Activated CD8-positive, alpha-beta memory T cell treated with anti-CD3 and anti-CD28 coated beads for 1 hour (primary cell): ENCODE measurements at regions not wholly inside any gene's neighbourhood (a gene's known extent, or its start where the extent isn't known, plus 50 kb on each side); places are given as distances from the start of the nearest gene placed in this dataset.
"Not testable (repeated sequence)": the region's sequence is repeated elsewhere in the genome, so short reads cannot be mapped to it uniquely, and the experiment has no call there.

Source experiments
- DNase-seq, 2 donors: peaks; one replicate each; pipeline ENCODE4 v3.0.0-alpha.2; 2020; ENCODE audit warnings: low read depth in 1 of 2; ENCODE audit errors: extremely low read depth in 1 of 2

- no peak for DNase-seq
Measured at GRCh38 chr7:68043546-68043945, 1046.9 kb downstream of the TYW1 start.

GRCh38 chr7:68050627-68051026 lies 1054.0 kb downstream of the TYW1 start:
- DNase-seq: no peak

- no peak for DNase-seq
Measured at GRCh38 chr7:68058014-68058413, 1061.4 kb downstream of the TYW1 start.

- no peak for DNase-seq
Measured at GRCh38 chr7:68063171-68063570, 1066.5 kb downstream of the TYW1 start.

GRCh38 chr7:68065581-68065980 lies 1068.9 kb downstream of the TYW1 start:
- DNase-seq: no peak

GRCh38 chr7:68067845-68068244 lies 1071.2 kb downstream of the TYW1 start:
- DNase-seq: no peak

GRCh38 chr7:68070992-68071391 lies 1074.4 kb downstream of the TYW1 start:
- no peak for DNase-seq

GRCh38 chr7:68073701-68074100 lies 1077.1 kb downstream of the TYW1 start:
- DNase-seq: no peak

- no peak for DNase-seq
Measured at GRCh38 chr7:68074242-68074641, 1077.6 kb downstream of the TYW1 start.

- DNase-seq: no peak
Measured at GRCh38 chr7:68078157-68078710, 1081.6 kb downstream of the TYW1 start.

GRCh38 chr7:68082066-68082960 lies 1085.7 kb downstream of the TYW1 start:
- DNase-seq: not testable (repeated sequence)

- not testable (repeated sequence) for DNase-seq
Measured at GRCh38 chr7:68082961-68083657, 1086.5 kb downstream of the TYW1 start.

- no peak for DNase-seq
Measured at GRCh38 chr7:68087401-68087800, 1090.8 kb downstream of the TYW1 start.

- DNase-seq: no peak
Measured at GRCh38 chr7:68088879-68089278, 1092.2 kb downstream of the TYW1 start.

- DNase-seq: not testable (repeated sequence)
Measured at GRCh38 chr7:68090256-68090655, 1093.6 kb downstream of the TYW1 start.

- DNase-seq: no peak
Measured at GRCh38 chr7:68103319-68103718, 1106.7 kb downstream of the TYW1 start.

- no peak for DNase-seq
Measured at GRCh38 chr7:68107261-68107660, 1110.6 kb downstream of the TYW1 start.

- DNase-seq: no peak
Measured at GRCh38 chr7:68107968-68108367, 1111.3 kb downstream of the TYW1 start.

- DNase-seq: no peak
Measured at GRCh38 chr7:68109299-68109698, 1112.7 kb downstream of the TYW1 start.

GRCh38 chr7:68119411-68119810 lies 1122.8 kb downstream of the TYW1 start:
- DNase-seq: no peak

GRCh38 chr7:68121056-68121455 lies 1124.4 kb downstream of the TYW1 start:
- no peak for DNase-seq

- no peak for DNase-seq
Measured at GRCh38 chr7:68121655-68122054, 1125.0 kb downstream of the TYW1 start.
